GM21723 (cell line): ENCODE measurements at regions not wholly inside any gene's neighbourhood (a gene's known extent, or its start where the extent isn't known, plus 50 kb on each side); places are given as distances from the start of the nearest gene placed in this dataset.

ENCODE experiments used
- ATAC-seq: cut with Tn5 transposase; IDR thresholded peaks from one replicate; pipeline ENCODE4 v1.9.1; 2021; ENCODE audit warnings: mild to moderate bottlenecking, moderate library complexity; ENCODE audit not compliant: unreplicated experiment

- no peak for ATAC-seq
Observed at GRCh38 chr11:119476038-119476437, 53.1 kb upstream of the THY1 start.

- ATAC-seq, result no peak
Observed at GRCh38 chr11:119474682-119475596, 52.0 kb upstream of the THY1 start.

GRCh38 chr11:119473901-119474681 is 51.1 kb upstream of the THY1 start:
- no peak for ATAC-seq

- no peak for ATAC-seq
Observed at GRCh38 chr11:119473226-119473625, 50.3 kb upstream of the THY1 start.

GRCh38 chr11:119472856-119473222 is 49.9 kb upstream of the THY1 start:
- no peak for ATAC-seq
